Spleen (tissue), 11 donors: ENCODE measurements at regions not wholly inside any gene's neighbourhood (a gene's known extent, or its start where the extent isn't known, plus 50 kb on each side); places are given as distances from the start of the nearest gene placed in this dataset.

Experiments
- DNase-seq: peaks from one replicate; pipeline ENCODE4 v3.0.0-alpha.2; 2020
- H3K27ac ChIP-seq, 8 donors: fragments of 200-600 bp; sonication (generic) in 7 of 8; 1 replicate in 4 of 8; 2 replicates in 4 of 8; pipeline versions ENCODE4 v1.5.0 to v1.8.0; 2016 to 2021; ENCODE audit warnings: inconsistent platforms in 4 of 8, mild to moderate bottlenecking in 4 of 8, moderate library complexity in 1 of 8
- H3K27me3 ChIP-seq, 7 donors: fragments of 200-600 bp; sonication (generic) in 6 of 7; replicated peaks in 1 of 7; 1 replicate in 4 of 7; 2 replicates in 3 of 7; pipeline versions ENCODE4 v1.5.0 to v1.8.0; 2016 to 2021; ENCODE audit warnings: inconsistent platforms in 3 of 7, mild to moderate bottlenecking in 1 of 7
- H3K36me3 ChIP-seq, 6 donors: fragments of 200-600 bp; sonication (generic) in 5 of 6; 1 replicate in 4 of 6; 2 replicates in 2 of 6; pipeline versions ENCODE4 v1.5.0 to v1.8.0; 2016 to 2021; ENCODE audit warnings: inconsistent platforms in 2 of 6
- H3K4me1 ChIP-seq, 6 donors: fragments of 200-600 bp; sonication (generic) in 5 of 6; 1 replicate in 3 of 6; 2 replicates in 3 of 6; pipeline versions ENCODE4 v1.5.0 to v1.8.0; 2016 to 2021; ENCODE audit warnings: inconsistent platforms in 3 of 6
- H3K4me3 ChIP-seq, 8 donors: fragments of 200-600 bp; sonication (generic) in 7 of 8; 1 replicate in 4 of 8; 2 replicates in 4 of 8; pipeline versions ENCODE4 v1.5.0 to v1.8.0; 2016 to 2021; ENCODE audit warnings: inconsistent platforms in 4 of 8, mild to moderate bottlenecking in 4 of 8, moderate library complexity in 2 of 8
- H3K9me3 ChIP-seq, 8 donors: fragments of 200-600 bp; sonication (generic) in 7 of 8; 1 replicate in 4 of 8; 2 replicates in 4 of 8; pipeline versions ENCODE4 v1.5.0 to v1.8.0; 2016 to 2021; ENCODE audit warnings: inconsistent platforms in 4 of 8
- CTCF ChIP-seq, 11 experiments: fragments of 200-600 bp in 7 of 11; fragments of 450-650 bp in 4 of 11; sonication (generic) in 4 of 11; IDR thresholded peaks in 8 of 11; conservative IDR thresholded peaks in 3 of 11; 1 replicate in 7 of 11; 2 replicates in 4 of 11; pipeline versions ENCODE4 v1.4.0 to v1.8.0; 2016 to 2021; ENCODE audit warnings: antibody characterized with exemption in 11 of 11, inconsistent platforms in 4 of 11, mild to moderate bottlenecking in 1 of 11
- POLR2A ChIP-seq, 3 donors: fragments of 450-650 bp; IDR thresholded peaks; one replicate each; pipeline ENCODE4 v1.5.1; 2017; ENCODE audit warnings: antibody characterized with exemption in 3 of 3, mild to moderate bottlenecking in 1 of 3
- POLR2AphosphoS5 ChIP-seq, 3 donors: sonication (generic); formaldehyde crosslinking; IDR thresholded peaks; one replicate each; pipeline ENCODE4 v1.5.1; 2017; ENCODE audit warnings: antibody characterized with exemption in 3 of 3
- WGBS, 5 donors: extraction: QIAGEN DNeasy Blood & Tissue Kit in 3 of 5; methylation state at CpG; one replicate each; pipeline versions ENCODE4 v1.1.5 to v1.1.7; 2013 to 2018; 5-methylcytosine and 5-hydroxymethylcytosine counted together
- intact Hi-C: fragments of 100-400 bp; cut with DNase I; formaldehyde crosslinking; loops from one replicate; pipeline ENCODE4 v1.15.0; 2023; ENCODE audit warnings: low total_unique reads
- donor health status: healthy with polysubstance abuse.
- donor health status: DM: no; HTN: no; CAD: no; lungs with moderate emphysema.
- donor health status: DM: no; HTN: no; CAD: no.
- donor health status: Bipolar disorder and iron deficiency.
- donor health status: healthy.
- donor health status: DM: no; HTN: no; CAD: no.
- donor health status: DM: yes; HTN: yes; CAD: no.

- TF ChIP-seq CTCF (IDR thresholded peaks at IDR 0.05 in 8 of 11, conservative IDR thresholded peaks at IDR 0.05 in 3 of 11) (no peak), POLR2A (IDR thresholded peaks at IDR 0.05) (no peak), POLR2AphosphoS5 (IDR thresholded peaks at IDR 0.05) (no peak)
- H3K9me3 ChIP-seq, result no peaks in the 10 kb centered on the region
- no peak overlapping the region for H3K27ac ChIP-seq
- H3K36me3 ChIP-seq, result no peaks in the 10 kb centered on the region
- intact Hi-C loops, result no loop called here
- WGBS, 5 donors, result 91 to 99% (median 95%) methylated on average over 8 of the region's 8 CpGs
- H3K27me3 ChIP-seq, result peaks cover 0 to 3% (median 0%) of the 10 kb centered on the region in 7 donors
- H3K4me3 ChIP-seq, result no peak overlapping the region
- peaks cover 0 to 7% (median 0%) of the 10 kb centered on the region in 6 donors for H3K4me1 ChIP-seq
- DNase-seq, result no peak
Observed at GRCh38 chr14:98947911-98948595, 323.9 kb downstream of the BCL11B start.

- WGBS, 5 donors, result 44 to 61% (median 50%) methylated on average over 2 of the region's 2 CpGs
Observed at GRCh38 chr14:98949051-98949450, 322.9 kb downstream of the BCL11B start.

GRCh38 chr14:98949481-98950135 lies 322.4 kb downstream of the BCL11B start:
- H3K4me1 ChIP-seq, result peaks cover 0 to 7% (median 0%) of the 10 kb centered on the region in 6 donors
- no peak overlapping the region for H3K27ac ChIP-seq
- H3K27me3 ChIP-seq, result peaks cover 0 to 3% (median 0%) of the 10 kb centered on the region in 7 donors
- WGBS, 5 donors, result 59 to 78% (median 75%) methylated on average over 8 to 9 of the region's 9 CpGs
- intact Hi-C loops, result no loop called here
- TF ChIP-seq POLR2A (IDR thresholded peaks at IDR 0.05) (no peak), CTCF (IDR thresholded peaks at IDR 0.05 in 8 of 11, conservative IDR thresholded peaks at IDR 0.05 in 3 of 11) (no peak), POLR2AphosphoS5 (IDR thresholded peaks at IDR 0.05) (no peak)
- no peak overlapping the region for H3K4me3 ChIP-seq
- no peaks in the 10 kb centered on the region for H3K36me3 ChIP-seq
- H3K9me3 ChIP-seq, result no peaks in the 10 kb centered on the region
- no peak for DNase-seq

More at GRCh38 chr14:98949051-98949450, 322.9 kb downstream of the BCL11B start:
- Histone ChIP-seq H3K36me3 (no peaks in the 10 kb centered on the region), H3K27ac (no peak overlapping the region), H3K4me1 (peaks cover 0 to 7% (median 0%) of the 10 kb centered on the region in 6 donors), H3K9me3 (no peaks in the 10 kb centered on the region), H3K27me3 (peaks cover 0 to 3% (median 0%) of the 10 kb centered on the region in 7 donors), H3K4me3 (no peak overlapping the region)
- TF ChIP-seq POLR2A (IDR thresholded peaks at IDR 0.05) (no peak), CTCF (IDR thresholded peaks at IDR 0.05 in 8 of 11, conservative IDR thresholded peaks at IDR 0.05 in 3 of 11) (no peak)
- DNase-seq, result no peak
- intact Hi-C loops, result no loop called here

- intact Hi-C loops, result no loop called here
- no peak for TF ChIP-seq POLR2A (IDR thresholded peaks at IDR 0.05)
- no peak for TF ChIP-seq POLR2AphosphoS5 (IDR thresholded peaks at IDR 0.05)
- TF ChIP-seq CTCF (IDR thresholded peaks at IDR 0.05 in 8 of 11, conservative IDR thresholded peaks at IDR 0.05 in 3 of 11), result no peak
- WGBS, 5 donors, result 74 to 76% (median 75%) methylated on average over 5 of the region's 5 CpGs
- peaks cover 0 to 3% (median 0%) of the 10 kb centered on the region in 7 donors for H3K27me3 ChIP-seq
- no peaks in the 10 kb centered on the region for H3K9me3 ChIP-seq
- peaks cover 0 to 7% (median 0%) of the 10 kb centered on the region in 6 donors for H3K4me1 ChIP-seq
- H3K27ac ChIP-seq, result no peak overlapping the region
- H3K4me3 ChIP-seq, result no peak overlapping the region
- no peaks in the 10 kb centered on the region for H3K36me3 ChIP-seq
- DNase-seq, result no peak
Observed at GRCh38 chr14:98950353-98950895, 321.6 kb downstream of the BCL11B start.
